ENCODE measurements at regions not wholly inside any gene's neighbourhood (a gene's known extent, or its start where the extent isn't known, plus 50 kb on each side); places are given as distances from the start of the nearest gene placed in this dataset.

DNA sequence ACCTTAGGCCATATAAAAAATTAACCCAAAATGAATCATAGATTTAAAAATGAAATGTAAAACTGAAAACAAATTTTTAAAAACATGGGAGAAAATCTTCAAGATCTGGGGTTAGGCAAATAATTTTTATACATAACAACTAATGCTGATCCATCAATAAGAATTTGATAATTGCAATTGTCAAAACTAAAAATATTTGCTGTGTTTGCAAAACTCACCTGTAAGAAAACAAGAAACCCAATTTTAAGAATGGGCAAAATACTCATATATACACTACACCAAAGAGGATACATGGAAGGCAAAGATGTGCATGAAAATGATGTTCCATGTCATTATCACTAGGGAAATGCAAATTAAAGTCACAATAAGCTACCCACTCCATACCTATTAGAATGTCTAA is 194.8 kb upstream of the NRP1 start:
- FAIRE-seq, result no peak

DNA sequence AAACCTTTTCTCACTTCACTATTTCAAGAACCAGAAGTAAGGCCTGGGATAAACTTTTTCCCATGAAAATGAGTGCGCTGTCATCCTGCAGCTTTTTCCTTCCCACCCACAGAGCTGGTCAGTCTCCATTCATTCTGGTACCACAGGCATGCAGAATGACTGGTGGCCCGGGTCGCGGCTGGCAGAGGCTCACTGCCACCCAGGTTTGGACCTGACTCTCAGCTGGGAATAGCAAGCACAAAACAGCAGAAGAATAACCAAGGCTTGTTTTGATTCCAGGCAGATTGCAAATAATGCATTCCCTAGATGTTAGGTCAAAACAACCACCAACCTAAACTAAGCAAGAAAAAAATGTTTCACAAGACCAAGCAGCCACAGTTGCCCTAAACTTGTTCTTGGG is 190.5 kb upstream of the NRP1 start:
- FAIRE-seq, result no peak

DNA sequence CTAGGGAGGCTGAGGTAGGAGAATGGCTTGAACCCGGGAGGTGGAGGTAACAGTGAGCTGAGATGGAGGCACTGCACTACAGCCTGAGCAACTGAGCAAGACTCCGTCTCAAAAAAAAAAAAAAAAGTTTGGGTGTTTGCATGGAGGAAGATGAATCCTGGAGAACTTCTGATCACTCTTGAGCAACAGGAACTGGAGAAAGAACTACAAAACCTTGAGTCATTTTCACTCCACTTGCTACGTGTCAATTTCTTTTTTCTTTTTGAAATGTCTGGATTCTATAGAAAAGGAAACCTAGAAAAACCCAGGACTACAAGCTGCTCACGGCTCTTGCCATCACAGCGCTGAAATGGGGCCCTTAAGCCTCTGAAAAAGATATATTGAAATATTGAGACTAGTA is 189.6 kb upstream of the NRP1 start:
- no peak for FAIRE-seq

DNA sequence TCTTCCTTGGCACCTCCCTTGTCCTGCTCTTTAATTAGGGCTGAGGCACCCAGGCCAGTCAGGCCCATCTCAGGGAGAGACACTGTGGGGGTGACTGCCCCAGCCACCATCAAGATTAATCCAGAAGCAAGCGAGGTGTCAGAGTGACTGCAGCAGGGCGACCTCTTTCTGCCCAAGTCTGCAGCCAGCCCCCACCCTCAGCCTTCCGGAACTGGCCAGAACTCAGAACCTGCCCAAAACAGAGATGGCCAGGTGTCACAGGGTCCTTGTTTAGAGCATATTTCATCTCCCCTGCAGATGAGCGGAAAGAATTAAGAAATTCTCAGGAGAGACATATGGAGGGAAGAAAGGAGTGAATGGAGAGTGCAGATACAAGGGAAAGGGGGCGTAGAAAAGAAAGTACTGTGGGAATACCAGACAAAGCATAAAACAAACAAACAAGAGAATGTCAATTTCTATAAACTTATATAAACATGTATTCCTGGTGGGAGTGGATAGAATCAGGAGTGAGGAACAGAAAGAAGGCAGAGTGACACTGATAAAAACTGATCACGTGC is 188.8 kb upstream of the NRP1 start:
- no peak for FAIRE-seq

DNA sequence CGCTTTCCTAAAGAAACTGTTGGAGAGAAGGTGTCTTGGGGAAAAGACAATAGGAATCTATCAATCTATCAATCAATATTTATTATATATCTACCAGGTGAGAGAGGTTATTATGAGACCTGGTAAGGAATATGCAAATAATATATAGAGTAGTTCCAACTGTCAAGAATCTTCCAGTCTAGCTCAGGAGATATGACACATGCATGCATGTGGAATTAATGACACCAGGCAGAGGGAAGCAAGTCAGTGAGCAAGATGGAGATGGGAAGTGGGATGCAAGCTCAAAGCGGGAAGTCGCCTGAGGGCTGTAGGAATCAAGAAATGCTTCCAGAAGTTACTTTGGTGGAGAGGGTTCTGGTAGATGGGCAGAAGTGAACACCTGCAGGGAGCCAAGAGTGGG is 187.4 kb upstream of the NRP1 start:
- FAIRE-seq, result no peak

DNA sequence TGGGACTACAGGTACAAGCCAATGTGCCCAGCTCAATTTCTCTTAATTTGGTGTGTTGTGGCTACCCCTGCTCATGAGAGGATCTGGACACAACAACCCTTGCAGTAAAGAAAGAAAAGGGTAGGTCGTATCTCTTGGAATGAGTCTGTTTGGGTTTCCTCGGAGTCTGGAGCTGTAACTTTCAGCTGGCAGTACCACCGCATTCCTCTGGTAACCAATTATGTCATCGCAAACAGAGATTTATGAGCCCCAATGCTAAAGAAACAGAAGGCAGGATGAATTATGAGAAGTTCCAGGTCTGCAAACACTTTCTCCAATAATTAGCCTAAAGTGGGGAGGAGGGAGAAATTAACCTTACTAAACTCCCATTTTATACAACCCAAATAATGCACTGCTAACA is 186.6 kb upstream of the NRP1 start:
- FAIRE-seq, result no peak

DNA sequence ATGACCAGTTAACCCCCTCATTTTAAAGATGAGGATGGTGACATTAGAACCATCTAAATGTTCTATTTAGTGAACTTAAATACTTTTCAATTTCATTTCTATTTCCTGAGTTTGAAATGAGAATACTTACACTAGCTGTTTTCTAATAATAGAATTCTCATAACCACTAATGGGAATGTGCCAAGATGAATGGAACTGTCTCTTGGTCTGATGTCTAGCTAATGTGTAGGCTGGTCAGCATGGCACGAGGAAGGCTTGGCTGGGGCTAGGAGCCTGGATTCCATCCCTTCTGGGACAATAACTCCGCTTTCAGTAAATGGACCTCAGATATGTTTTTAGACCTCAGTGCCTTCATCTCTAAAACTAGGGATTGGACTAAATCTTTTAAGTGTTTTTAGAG is 185.8 kb upstream of the NRP1 start:
- FAIRE-seq, result no peak

DNA sequence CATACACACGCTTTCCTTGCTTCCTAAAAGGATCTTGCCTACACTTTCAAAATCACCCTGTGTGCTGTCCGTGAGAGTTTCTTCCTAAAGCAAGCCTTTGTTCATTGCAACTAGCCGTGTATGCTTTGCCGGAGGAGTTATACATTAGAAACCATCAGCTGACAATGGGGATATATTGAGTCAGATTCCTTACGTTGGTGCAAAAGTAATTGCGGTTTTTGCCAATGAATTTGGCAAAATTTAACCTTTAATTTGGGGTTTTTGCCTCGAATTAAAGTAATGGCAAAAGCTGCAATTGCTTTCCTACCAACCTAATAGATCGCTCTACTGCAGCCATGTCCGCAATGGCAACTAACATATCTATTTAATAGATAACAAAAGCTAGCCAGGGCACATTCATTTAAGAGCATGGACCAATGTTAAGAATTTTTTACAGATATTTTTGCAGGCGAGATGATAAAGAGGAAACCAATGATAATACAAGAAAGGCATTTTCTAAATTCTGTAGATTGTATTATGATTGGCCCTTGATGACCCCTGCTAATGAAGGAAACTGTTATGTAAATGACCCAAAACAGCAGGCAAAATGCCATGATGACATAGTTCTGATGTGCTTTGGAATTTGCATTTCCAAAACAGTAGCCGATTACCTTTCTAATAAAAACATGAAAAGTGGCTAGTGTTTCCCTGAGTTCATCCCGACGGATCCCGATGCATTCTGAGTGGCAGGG is 184.8 kb upstream of the NRP1 start:
- no peak for FAIRE-seq

DNA sequence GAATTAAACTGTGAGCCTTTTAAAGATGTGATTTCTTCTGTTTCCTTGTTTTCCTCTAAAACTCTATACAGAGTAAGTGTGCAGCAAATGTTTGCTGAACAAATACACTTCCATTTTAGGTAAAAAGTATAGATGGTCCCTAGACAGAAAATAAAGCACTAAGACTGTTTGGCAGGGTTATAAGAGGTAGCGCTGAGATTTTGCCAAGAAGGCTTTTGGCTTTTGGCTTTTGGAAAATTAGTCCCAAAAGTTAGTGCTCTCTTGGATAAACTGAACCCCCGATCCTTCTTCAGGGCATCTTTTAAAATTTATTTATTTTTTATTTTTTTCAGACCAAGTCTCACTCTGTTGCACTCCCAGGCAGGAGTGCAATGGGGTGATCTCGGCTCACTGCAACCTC is 175.7 kb upstream of the NRP1 start:
- FAIRE-seq, result no peak

DNA sequence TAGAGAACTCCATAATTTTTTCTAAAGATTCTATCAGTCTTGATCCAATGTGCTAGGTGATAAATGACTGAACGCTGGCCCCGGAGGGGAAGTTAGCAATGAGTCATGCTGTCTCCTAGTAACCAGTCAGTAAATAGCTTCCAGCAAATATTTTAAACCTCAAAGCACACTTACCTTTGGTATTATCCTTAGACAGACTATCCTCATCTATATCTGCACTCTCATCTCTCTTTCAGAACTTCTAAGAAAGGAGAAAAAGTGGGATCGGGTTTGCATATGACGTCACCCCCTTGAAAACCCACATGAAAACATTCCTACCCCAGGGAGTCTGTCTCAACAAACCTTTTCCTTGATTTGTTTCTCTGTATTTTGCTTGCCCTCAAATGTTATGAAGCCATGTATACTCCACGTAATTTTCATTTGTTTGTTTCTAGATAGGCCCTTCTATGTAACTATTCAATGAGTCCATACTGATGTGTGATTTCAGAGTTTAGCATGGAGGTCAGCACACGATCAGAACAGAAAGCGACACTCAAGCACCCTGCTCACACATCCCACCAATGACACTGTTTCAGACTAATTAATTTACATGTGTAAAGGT is 174.9 kb upstream of the NRP1 start:
- FAIRE-seq, result no peak

DNA sequence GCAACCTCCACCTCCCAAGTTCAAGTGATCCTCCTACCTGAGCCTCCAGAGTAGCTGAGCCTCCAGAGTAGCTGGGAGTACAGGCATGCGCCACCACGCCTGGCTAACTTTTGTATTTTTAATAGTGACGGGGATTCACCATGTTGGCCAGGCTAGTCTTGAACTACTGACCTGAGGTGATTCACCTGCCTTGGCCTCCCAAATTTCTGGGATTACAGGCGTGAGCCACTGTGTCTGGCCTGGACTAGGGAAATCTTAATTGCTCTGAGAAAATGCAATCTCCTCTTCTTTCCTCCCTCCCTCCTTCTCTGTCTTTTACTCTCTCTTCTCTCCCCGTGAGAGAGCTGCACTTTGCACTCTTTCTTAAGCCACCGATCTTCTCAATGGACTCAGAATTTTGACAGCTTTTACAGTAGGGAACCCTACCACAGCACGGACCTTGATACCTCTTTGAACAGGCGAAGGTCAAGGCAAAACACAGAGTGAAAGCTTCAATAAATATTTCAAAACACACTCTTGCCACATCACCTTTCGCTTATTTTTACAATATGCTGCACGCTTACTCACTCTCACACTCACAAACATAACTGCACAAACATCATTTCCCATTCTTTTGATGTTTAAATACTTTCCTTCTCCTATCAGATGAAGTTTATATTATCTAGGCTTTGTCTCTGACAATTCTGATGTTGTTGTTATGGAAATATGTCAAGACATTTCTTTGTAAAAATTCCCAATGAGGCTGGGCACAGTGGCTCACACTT is 173.4 kb upstream of the NRP1 start:
- no peak for FAIRE-seq

DNA sequence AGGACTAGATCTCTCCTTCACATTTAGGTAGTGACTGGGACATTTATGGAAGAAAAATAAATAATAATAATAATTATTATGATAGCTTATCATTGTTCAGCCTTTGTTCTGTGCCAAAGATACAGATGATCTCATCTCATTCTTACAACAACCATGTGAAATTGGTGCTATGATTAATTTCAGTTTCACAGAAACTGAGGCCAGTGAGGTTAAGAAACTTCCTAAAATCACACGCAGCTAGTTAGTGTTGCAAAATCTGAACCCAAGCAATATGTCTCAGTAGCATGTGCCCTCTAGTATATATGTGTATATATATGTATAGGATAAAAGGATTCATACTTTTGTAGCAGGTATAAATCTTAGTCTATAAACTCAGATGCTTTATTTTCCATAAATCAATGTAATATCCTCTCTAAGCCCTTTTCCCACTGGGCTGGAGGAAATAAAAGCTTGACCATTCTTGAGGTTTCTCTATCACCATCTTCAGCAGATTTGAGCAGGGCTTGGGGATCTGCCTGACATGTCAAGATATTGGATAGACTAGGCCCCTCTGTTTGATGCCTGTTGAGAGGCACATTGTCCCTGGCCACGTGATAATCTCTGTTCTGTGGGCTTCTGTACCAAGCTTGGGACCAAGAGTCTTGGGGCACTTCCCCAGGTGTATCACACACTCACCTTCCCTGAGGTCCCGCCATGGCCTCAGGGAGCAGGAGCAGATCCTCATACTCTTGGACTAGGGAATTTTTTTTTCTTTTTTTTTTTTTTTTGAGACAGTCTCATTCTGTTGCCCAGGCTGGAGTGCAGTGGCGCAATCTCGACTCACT is 172.6 kb upstream of the NRP1 start:
- no peak for FAIRE-seq

DNA sequence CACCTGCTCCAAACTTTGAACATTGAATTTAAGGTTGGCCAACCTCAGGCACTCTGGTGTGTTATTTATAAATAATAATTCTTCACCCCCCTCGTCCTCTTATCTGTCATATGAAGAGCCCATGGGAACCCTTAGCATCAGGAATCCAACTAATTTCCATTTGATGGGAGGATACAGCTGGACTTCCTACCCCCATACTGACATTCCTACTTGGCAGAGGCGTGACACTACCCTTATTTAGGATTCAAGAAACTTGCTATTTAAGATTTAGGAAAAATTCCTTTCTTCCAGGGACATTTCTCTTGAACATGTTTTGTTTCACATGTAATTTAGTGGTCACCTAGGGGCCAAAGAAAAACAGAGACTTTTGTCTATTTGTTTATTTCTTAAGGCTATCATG is 171.9 kb upstream of the NRP1 start:
- no peak for FAIRE-seq

DNA sequence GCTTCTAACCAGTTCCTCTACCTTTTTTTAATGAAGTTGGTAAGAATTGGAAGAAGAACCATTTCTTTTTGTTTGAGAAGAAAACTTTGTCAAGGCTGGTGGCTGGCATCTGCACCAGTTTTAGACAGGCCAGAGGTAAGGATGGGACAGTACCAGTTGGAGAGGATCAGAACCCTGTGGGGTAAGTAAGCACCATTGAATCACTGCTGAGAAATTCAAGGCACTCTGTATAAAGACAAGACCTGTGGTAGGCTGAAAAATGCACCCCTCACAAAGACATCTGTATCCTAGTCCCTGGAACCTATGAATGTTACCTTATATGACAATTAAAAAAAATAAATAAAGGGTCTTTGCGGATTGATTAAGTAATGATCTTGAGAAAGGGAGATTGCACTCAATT is 166.7 kb upstream of the NRP1 start:
- no peak for FAIRE-seq

DNA sequence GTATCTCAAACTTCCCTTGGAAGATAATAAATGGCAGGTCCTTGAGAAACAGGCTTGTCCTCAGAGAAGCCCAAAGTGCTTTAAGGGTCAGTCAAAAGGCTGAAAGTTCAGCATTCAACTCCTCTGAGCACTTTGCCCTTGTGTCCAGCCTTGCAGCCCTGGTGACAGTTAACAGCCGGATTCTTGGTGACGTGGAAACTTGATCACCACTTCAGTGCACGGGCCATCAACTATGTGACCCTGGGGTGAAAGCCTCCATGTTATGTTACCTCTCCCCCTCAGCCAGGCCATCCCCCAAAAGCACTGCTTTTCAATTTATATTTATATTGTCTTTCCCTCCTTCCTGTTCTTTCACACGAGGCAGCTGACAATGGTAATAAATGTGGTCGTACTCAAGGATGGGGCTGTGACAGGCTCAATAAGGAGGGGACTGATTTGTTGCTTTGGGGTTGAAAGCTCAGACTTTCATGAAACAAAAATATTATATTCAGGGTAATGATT is 164.0 kb upstream of the NRP1 start:
- FAIRE-seq, result peak; percentile 4

DNA sequence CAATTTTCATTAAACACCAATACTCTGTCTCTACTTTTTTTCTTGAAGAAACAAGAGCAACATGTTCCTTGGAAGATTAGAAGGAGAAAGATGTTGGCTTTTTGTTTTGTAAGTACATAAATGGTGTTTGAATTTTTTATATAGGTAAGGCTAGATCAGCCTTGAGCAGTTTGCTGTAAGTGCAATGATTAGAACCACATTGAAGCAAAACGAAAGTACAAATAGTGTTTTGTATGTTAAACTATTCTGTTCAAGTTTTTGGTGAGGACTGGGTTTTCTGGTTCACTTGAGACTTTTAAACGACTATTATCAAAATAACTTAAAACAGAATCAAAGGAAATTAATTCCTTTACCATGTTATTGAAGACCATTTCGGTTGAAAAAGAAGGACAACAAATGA is 162.9 kb upstream of the NRP1 start:
- FAIRE-seq, result no peak

DNA sequence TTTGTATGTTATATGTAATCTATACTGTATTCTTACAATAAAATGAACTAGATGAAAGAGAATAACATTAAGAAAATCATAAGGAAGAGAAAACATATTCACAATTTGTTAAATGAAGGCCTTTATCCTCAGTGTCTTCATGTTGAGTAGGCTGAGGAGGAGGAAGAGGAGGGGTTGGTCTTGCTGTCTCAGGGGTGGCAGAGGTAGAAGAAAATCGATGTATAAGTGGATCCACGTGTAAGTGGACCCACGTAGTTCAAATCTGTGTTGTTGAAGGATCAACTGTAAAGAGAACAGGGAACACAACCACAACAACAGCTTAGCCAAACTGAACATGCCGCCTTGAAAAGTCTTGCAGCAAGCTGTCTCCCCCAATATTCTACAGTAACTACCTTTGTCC is 161.6 kb upstream of the NRP1 start:
- no peak for FAIRE-seq

DNA sequence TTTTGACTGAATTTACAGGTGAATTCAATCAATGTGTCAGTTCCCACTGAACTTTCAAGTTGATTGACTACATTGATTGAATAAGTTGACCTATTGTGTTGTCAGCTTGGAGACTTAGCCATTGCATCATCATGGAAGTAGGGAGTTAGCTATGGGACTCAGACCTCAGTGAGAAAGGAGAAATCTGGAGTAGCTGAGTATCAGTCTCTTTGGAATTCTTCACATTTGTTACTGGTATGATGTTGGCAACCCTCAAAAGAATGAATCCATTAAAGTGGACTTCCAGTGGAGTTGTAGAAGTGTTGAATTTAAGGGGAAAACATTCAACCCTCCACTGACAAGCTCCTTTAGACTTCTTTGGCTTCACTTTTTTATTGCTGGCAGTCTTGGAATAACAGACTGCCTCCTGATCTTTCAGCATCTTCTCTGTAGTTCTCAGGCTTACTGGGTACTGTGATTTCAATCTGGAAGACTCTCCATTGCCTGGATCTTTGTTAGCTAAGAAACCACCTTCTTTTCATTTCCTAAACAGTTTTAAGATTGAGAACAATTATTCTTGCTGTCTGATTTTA is 160.3 kb upstream of the NRP1 start:
- peak; percentile 81 for FAIRE-seq

DNA sequence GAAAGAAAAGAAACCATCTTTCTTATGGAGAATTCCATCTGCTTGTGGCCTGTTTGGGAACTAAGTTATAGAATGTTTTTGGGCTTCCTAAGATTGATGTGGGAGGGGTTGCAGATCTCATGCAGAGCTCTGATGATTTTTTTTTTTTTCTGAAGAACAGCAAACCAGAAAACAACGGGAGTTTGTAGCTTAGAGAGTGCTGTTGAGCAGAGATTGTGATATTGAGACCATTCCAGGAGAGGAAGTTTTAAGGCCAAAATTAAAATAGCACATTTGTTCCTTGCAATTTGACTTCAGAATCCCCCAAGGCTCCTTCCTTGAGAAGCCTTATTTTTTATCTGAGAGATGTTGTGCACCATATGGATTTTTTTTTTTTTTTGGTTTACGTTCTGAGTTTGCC is 159.5 kb upstream of the NRP1 start:
- FAIRE-seq, result no peak

DNA sequence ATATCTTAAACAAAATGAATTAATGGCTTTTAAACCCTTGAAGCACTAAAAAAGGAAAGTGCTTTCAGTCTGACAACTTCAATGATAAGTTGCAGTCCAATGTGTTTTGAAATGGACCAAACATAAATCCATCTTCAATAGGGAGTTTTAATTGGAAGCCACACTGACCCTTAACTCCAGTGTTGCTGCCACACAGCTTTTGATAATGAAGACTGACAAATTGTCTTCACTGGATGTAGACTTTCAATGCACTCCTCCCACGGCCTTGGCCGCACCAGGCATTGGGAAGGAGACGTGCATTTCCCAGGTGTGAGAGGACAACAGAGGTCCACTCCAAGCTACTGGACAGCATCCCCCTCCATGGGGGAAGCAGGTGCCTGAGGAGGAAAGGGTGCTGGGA is 159.0 kb upstream of the NRP1 start:
- no peak for FAIRE-seq

DNA sequence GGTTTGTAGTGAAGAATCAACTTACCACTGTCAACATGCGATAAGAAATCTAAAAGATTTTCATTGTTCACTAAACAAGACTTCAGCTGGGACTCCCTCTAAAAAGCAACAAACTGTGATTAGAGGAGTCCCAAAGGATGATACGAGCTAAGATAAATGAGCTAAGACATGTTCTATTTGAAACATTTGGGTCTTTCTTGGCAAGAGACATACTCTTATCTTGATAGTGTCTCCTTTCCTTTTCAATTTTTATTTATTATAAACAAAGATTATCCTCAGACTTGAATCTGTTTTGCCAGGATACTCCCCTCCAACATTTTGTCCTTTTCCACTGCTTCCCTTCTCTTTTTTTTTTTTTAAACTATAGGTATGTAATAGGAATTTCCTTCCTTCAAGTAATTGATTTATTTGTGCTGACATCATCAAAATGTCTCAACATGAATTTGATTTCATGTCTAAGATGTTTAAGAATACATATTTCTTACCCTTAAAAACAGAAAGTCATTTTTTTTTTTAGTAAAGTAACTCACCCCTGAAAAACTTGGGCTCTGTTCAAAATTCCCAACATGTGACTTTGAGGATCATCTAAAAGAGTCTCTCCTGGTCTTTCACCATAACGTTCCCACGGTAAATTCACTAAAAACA is 158.4 kb upstream of the NRP1 start:
- peak; percentile 63 for FAIRE-seq
